Fibroblast of lung (primary cell): ENCODE measurements at regions not wholly inside any gene's neighbourhood (a gene's known extent, or its start where the extent isn't known, plus 50 kb on each side); places are given as distances from the start of the nearest gene placed in this dataset.

Source experiments
- DNase-seq, 2 donors: peaks; one replicate each; pipeline versions ENCODE4 v3.0.0 to v3.0.0-alpha.2; 2010; ENCODE audit warnings: low read depth in 2 of 2
- H2AFZ ChIP-seq: 2 replicates; pipeline ENCODE4 v1.5.1; 2012; ENCODE audit warnings: low read length, control low read depth, inconsistent platforms
- H3K27ac ChIP-seq: 2 replicates; pipeline ENCODE4 v1.5.1; 2011; ENCODE audit warnings: low read length, control low read depth; ENCODE audit not compliant: insufficient read depth
- H3K27me3 ChIP-seq: 2 replicates; pipeline ENCODE4 v1.5.1; 2011; ENCODE audit warnings: mild to moderate bottlenecking, low read length; ENCODE audit not compliant: control insufficient read depth, insufficient read depth
- H3K36me3 ChIP-seq: 2 replicates; pipeline ENCODE4 v1.5.1; 2011; ENCODE audit warnings: low read length; ENCODE audit not compliant: control insufficient read depth, insufficient read depth
- H3K4me1 ChIP-seq: 2 replicates; pipeline ENCODE4 v1.5.1; 2011; ENCODE audit warnings: low read length; ENCODE audit not compliant: control insufficient read depth, insufficient read depth; ENCODE audit errors: extremely low read depth
- H3K4me2 ChIP-seq: 2 replicates; pipeline ENCODE4 v1.5.1; 2011; ENCODE audit warnings: low read length, control low read depth; ENCODE audit not compliant: insufficient read depth; ENCODE audit errors: extremely low read depth
- H3K4me3 ChIP-seq, 4 experiments: fragments of 200-600 bp in 1 of 4; sonication (generic) in 1 of 4; replicated peaks in 1 of 4; 2 replicates each; pipeline ENCODE4 v1.5.1; 2011 to 2016; ENCODE audit warnings: low read length in 4 of 4, low read depth in 3 of 4, mild to moderate bottlenecking in 3 of 4, control low read depth in 2 of 4, inconsistent platforms in 1 of 4, mixed read lengths in 1 of 4; ENCODE audit not compliant: insufficient read depth in 1 of 4; ENCODE audit errors: control extremely low read depth in 1 of 4
- H3K79me2 ChIP-seq: 2 replicates; pipeline ENCODE4 v1.5.1; 2012; ENCODE audit warnings: mild to moderate bottlenecking, low read length, inconsistent platforms; ENCODE audit not compliant: control insufficient read depth, insufficient read depth
- H3K9ac ChIP-seq: 2 replicates; pipeline ENCODE4 v1.5.1; 2011; ENCODE audit warnings: mild to moderate bottlenecking, low read length, control low read depth; ENCODE audit not compliant: insufficient read depth
- H3K9me3 ChIP-seq: 2 replicates; pipeline ENCODE4 v1.5.1; 2012; ENCODE audit warnings: low read depth, low read length; ENCODE audit not compliant: control insufficient read depth, insufficient read depth
- H4K20me1 ChIP-seq: 2 replicates; pipeline ENCODE4 v1.5.1; 2011; ENCODE audit warnings: low read length; ENCODE audit not compliant: control insufficient read depth, insufficient read depth; ENCODE audit errors: extremely low read depth
- EZH2 ChIP-seq: IDR thresholded peaks from 2 replicates; pipeline ENCODE4 v1.5.1; 2012; ENCODE audit warnings: low read length, control low read depth, mild to moderate bottlenecking; ENCODE audit errors: missing control alignments
- TF ChIP-seq, protein P1 (sequence below), 2 donors: IDR thresholded peaks in 1 of 2; conservative IDR thresholded peaks in 1 of 2; 1 replicate in 1 of 2; 2 replicates in 1 of 2; pipeline ENCODE4 v1.5.1; 2011 to 2012; ENCODE audit warnings: low read length in 2 of 2, control low read depth in 1 of 2, inconsistent platforms in 1 of 2, low read depth in 1 of 2, mild to moderate bottlenecking in 1 of 2

GRCh38 chr10:106226142-106226541 lies 938.4 kb downstream of the SORCS1 start:
- Histone ChIP-seq H2AFZ (no peak overlapping the region), H3K79me2 (no peaks in the 10 kb centered on the region), H4K20me1 (no peaks in the 10 kb centered on the region), H3K9ac (no peak overlapping the region), H3K36me3 (no peaks in the 10 kb centered on the region), H3K9me3 (no peaks in the 10 kb centered on the region), H3K4me2 (no peak overlapping the region), H3K4me3 (no peak overlapping the region), H3K27me3 (no peaks in the 10 kb centered on the region), H3K27ac (no peak overlapping the region), H3K4me1 (no peaks in the 10 kb centered on the region)
- DNase-seq, result no peak
- TF ChIP-seq, protein P1, sequence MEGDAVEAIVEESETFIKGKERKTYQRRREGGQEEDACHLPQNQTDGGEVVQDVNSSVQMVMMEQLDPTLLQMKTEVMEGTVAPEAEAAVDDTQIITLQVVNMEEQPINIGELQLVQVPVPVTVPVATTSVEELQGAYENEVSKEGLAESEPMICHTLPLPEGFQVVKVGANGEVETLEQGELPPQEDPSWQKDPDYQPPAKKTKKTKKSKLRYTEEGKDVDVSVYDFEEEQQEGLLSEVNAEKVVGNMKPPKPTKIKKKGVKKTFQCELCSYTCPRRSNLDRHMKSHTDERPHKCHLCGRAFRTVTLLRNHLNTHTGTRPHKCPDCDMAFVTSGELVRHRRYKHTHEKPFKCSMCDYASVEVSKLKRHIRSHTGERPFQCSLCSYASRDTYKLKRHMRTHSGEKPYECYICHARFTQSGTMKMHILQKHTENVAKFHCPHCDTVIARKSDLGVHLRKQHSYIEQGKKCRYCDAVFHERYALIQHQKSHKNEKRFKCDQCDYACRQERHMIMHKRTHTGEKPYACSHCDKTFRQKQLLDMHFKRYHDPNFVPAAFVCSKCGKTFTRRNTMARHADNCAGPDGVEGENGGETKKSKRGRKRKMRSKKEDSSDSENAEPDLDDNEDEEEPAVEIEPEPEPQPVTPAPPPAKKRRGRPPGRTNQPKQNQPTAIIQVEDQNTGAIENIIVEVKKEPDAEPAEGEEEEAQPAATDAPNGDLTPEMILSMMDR (conservative IDR thresholded peaks at IDR 0.05 in 1 of 2, IDR thresholded peaks at IDR 0.05 in 1 of 2; ENCODE audit: low read depth in 1 of 2, low read length in 2 of 2), result no peak
- no peak for TF ChIP-seq EZH2

DNA sequence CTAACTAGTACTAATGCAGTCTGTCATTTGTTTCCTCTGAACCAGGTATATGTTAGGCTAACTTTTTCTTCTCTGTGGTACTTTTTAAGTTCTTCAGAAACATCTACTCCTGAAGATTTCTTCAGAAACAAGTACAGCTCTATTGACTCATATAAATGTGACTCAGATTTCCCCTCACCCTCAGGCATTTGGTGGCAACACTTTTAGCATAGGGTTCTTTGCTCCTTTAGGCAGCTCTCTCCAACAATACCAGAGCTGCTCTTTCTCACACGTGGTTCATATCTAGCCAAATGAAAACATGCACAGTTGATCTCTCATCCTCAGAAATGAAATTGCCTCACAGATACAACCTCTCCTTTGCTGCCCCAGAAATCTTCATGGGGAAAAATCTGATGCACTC lies 939.8 kb downstream of the SORCS1 start:
- H3K9me3 ChIP-seq, result no peaks in the 10 kb centered on the region
- no peaks in the 10 kb centered on the region for H3K4me1 ChIP-seq
- H3K27me3 ChIP-seq, result no peaks in the 10 kb centered on the region
- no peak overlapping the region for H3K4me2 ChIP-seq
- H4K20me1 ChIP-seq, result no peaks in the 10 kb centered on the region
- no peak overlapping the region for H3K4me3 ChIP-seq
- no peaks in the 10 kb centered on the region for H3K36me3 ChIP-seq
- no peak overlapping the region for H2AFZ ChIP-seq
- H3K27ac ChIP-seq, result no peak overlapping the region
- DNase-seq, result no peak
- no peak overlapping the region for H3K9ac ChIP-seq
- TF ChIP-seq, protein P1 (conservative IDR thresholded peaks at IDR 0.05 in 1 of 2, IDR thresholded peaks at IDR 0.05 in 1 of 2; ENCODE audit: low read depth in 1 of 2, low read length in 2 of 2), result no peak
- no peak for TF ChIP-seq EZH2
- H3K79me2 ChIP-seq, result no peaks in the 10 kb centered on the region

- H2AFZ ChIP-seq, result no peak overlapping the region
- TF ChIP-seq EZH2, result no peak
- TF ChIP-seq, protein P1 (conservative IDR thresholded peaks at IDR 0.05 in 1 of 2, IDR thresholded peaks at IDR 0.05 in 1 of 2; ENCODE audit: low read depth in 1 of 2, low read length in 2 of 2), result no peak
- H3K4me1 ChIP-seq, result no peaks in the 10 kb centered on the region
Observed at GRCh38 chr10:106217627-106218026, 946.9 kb downstream of the SORCS1 start.

More at GRCh38 chr10:106217627-106218026, 946.9 kb downstream of the SORCS1 start:
- Histone ChIP-seq H3K4me2 (no peak overlapping the region), H3K27ac (no peak overlapping the region), H3K9ac (no peak overlapping the region), H4K20me1 (no peaks in the 10 kb centered on the region), H3K4me3 (no peak overlapping the region), H3K36me3 (no peaks in the 10 kb centered on the region), H3K9me3 (no peaks in the 10 kb centered on the region), H3K79me2 (no peaks in the 10 kb centered on the region), H3K27me3 (no peaks in the 10 kb centered on the region)
- DNase-seq, result no peak
